GM18519 (cell line): ENCODE measurements at regions not wholly inside any gene's neighbourhood (a gene's known extent, or its start where the extent isn't known, plus 50 kb on each side); places are given as distances from the start of the nearest gene placed in this dataset.
"Not testable (repeated sequence)": the region's sequence is repeated elsewhere in the genome, so short reads cannot be mapped to it uniquely, and the experiment has no call there.

Experiments
- ATAC-seq: cut with Tn5 transposase; IDR thresholded peaks from one replicate; pipeline ENCODE4 v1.9.1; 2021; ENCODE audit warnings: mild to moderate bottlenecking, moderate library complexity; ENCODE audit not compliant: unreplicated experiment, low FRiP score

DNA sequence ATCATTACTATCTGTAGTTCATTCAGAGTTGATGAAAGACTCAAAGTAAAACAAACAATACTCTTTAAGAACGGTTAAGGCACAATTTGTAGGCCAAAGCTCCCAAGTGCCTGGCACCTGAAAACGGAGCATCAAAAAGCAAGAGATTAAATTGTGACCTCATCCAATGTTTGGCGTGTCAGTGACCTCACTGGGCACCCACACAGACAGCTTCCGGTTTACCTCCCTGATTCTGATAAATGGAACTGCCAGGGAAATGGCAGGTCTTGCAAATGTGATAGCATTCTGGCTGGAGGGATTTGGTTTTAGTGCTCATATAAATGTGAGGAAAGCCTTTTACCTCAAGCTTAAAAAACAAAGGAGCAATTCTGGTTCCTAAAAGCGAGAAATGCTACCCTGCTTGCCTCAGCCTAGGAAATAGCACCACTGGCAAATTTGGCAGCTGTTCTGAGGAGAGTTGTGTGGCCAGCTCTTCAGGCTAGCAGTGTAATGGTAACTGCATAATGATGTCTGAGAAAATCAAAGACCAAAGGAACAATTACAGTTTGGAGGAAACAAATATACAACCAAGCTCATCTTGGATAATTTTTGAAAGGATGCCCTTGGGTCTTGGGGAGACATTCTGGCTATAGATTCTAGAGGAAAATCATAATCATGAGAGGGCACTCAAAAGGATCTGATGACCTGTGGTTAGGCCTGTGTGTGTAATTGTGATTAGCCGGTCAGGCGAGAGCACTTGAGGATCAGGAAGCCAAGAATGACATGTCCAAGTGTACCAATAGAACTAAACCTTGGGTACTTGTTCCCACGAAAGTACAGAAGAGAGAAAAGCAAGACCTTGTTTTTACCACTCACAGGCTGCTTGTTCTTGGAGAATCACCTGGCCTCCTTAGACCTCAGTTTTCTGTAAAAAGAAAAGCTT, 174.3 kb downstream of the TFAP2B start:
- ATAC-seq: no peak

DNA sequence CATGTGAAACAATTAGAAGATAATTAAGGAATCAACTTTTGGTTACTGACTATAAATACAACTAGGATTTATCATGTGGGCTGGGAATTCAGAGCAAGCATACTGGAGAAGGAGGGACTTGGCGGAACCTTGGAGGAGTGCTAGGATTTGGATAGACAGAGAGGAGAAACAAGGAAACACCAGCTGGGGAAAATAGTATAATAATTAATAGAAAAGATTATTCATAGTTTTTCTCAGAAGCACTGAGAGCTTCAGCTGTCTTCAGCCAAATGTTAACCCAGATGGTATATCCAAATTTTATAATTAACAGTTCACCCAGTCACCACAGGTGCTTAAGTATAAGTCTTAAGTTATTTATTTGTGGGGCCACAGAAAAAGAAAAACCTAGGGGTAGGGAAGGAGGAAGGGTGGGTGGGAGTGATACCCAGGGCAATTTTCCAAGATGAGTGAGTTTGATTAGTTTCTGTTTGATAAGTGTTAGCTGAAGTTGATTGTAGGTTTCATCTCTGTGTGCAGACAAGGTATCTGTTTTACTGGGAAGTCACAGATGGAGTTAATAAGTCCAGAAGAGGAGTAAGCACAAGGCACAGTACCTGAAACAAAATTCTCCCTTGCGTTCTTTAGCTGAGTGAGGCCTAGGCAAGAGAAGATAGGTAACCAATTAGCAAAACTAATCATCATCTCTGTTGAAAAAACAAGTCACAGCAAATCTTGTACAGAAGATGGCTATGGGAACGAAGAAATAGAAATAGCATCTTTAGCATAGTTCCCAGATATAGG, 175.5 kb downstream of the TFAP2B start:
- no peak for ATAC-seq

DNA sequence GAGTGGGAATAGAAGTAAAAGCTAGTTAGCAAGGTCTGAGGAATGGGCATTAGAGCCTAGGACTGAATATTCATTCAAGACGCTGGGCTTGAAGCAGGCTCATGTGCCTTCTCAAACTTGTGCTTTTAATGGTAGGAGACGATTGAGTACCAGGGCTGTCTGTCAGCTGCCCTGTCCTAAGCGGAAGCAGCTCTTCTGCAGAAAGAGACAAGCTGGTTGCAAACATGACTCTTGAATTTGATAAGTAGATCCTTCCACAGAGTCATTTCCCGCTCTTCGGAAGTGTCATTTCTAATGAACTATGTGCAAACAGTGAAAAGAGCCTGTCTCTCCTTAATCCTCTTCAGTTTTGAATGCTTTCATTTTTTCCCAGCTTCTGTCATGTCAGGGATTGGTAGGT, 176.4 kb downstream of the TFAP2B start:
- no peak for ATAC-seq

DNA sequence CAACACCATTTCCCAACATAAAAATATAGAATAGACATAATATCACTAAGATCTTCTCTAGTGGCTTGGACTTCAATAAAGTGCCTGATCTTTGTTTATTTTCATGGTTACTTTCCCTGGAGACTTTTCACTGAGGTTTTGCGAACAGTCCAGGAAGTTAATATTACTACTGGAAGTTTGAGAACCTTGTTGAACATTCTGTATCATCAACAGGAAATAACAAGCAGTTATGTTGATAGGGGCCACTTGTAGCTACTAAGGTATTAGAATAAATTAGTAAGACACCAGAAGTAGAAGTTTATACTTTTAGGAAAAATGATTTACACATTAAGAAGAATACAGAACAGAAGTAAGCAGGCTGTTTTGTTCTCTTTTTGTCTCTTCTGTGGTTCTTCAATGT, 180.2 kb downstream of the TFAP2B start:
- no peak for ATAC-seq

DNA sequence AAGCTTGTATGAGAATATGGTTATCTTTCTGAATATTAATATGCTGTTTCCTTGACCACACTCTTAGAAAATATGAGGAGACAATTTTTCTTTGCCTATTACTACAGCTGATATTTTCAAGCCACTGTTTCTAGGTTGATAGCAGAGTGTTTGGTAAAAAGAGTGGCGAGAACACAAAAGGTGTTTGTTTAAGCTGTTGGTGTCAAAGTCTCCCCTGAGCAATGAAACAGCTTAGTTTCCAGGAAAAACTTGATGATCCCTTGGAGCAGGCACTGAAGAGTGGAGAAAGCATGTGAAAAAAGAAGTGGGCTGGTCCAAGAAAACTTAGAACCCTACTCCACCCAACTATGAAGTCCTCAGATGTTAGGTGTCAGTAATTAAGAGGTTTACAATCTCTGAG, 182.7 kb downstream of the TFAP2B start:
- no peak for ATAC-seq

GRCh38 chr6:51004380-51004779, 185.7 kb downstream of the TFAP2B start:
- ATAC-seq: no peak

DNA sequence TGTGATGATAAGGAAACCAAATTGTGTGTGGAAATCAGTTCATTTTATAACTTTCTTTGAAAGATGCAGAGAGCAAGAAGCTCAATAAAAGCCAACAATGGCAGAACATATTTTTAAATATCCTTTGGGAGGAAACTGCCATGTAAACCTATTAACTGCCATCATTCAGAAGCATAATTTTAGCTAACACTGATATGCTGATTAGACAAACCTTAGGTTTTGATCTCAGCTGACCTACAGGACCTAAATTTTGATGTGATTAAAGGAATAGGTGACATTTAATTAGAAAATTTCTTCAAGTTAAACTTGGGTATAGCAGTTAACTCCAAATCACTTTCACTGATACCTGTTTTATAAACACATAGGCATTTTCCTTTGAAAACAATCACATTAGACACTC, 187.1 kb downstream of the TFAP2B start:
- ATAC-seq: no peak

- ATAC-seq: no peak
Measured at GRCh38 chr6:51007237-51007636, 188.6 kb downstream of the TFAP2B start.

GRCh38 chr6:51008693-51009092, 190.0 kb downstream of the TFAP2B start:
- not testable (repeated sequence) for ATAC-seq

DNA sequence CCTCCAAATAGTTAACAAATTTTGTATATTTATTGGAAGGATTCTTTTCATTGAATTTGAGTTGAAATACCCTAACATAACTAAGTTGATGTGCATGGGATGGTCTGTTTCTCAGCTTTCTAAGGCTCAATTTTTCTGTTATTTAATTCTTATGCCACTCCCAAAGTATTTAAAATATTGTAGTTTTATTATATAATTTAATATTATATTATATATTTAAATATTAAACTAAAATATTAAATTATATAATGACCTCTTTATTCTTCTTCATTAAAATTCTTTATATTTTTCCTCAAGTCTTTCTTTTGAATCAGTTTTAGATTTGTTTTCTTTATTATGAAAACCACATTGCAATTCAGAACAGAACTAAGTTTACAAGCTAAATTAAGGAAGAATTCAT, 194.7 kb downstream of the TFAP2B start:
- no peak for ATAC-seq

- ATAC-seq: no peak
Measured at GRCh38 chr6:51015394-51015793, 196.7 kb downstream of the TFAP2B start.

DNA sequence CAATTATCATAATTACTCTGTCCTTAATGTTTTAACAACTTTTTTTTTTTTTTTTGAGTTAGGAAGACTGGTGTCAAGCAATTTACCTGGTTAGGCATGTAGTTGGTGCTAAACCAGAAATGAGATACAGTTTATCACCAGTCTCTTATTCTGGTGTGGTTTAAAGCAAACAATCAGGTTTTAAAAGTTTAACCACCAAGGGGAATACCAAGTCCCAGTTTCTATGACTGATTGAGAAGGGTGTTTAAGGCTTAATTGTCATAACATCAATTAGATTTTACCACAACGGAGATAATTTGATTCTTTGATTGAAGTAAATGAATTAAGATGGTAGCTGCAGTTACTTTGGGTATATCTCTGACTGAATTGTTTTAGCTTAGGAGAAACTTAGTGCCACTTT, 197.8 kb downstream of the TFAP2B start:
- ATAC-seq: no peak

GRCh38 chr6:51019806-51020205, 201.1 kb downstream of the TFAP2B start:
- ATAC-seq: no peak

DNA sequence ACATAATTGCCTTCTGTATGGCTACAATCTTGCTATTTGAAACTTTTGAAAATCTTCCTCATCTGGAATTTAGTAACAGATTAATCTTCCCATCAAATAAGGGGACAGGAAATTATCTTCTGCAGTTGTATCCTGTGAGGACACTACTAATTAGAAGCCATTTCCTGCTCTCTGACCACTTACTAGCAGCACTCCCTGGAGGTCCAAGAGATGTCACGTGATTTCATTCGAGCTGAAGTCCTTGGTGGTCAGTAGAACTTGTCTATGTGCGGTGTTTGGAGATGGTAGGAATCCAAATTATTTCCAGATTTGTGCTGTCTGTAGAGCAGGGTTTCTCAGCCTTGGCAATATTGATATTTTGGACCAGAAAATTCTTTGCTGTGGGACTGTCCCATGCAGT, 202.5 kb downstream of the TFAP2B start:
- no peak for ATAC-seq

DNA sequence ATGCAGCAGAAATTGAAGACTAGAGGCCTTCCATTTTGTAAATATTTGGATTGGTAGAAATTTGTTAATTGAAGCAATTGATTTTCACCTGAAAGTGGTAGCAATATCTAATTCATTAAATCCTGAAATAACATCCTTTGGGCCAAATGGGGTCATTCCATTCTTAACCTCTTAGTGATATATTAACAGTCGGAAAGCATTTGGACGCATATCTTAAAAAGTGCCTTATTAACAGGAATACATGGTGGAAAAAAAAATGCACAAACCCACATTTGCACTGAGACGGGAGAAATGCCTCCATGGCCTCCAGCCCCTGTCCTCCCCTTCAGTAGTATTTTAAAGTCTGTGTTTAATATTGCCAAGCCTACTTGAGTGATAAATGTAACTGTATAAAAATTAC, 205.5 kb downstream of the TFAP2B start:
- ATAC-seq: no peak

GRCh38 chr6:51025082-51025777, 206.6 kb downstream of the TFAP2B start:
- no peak for ATAC-seq

DNA sequence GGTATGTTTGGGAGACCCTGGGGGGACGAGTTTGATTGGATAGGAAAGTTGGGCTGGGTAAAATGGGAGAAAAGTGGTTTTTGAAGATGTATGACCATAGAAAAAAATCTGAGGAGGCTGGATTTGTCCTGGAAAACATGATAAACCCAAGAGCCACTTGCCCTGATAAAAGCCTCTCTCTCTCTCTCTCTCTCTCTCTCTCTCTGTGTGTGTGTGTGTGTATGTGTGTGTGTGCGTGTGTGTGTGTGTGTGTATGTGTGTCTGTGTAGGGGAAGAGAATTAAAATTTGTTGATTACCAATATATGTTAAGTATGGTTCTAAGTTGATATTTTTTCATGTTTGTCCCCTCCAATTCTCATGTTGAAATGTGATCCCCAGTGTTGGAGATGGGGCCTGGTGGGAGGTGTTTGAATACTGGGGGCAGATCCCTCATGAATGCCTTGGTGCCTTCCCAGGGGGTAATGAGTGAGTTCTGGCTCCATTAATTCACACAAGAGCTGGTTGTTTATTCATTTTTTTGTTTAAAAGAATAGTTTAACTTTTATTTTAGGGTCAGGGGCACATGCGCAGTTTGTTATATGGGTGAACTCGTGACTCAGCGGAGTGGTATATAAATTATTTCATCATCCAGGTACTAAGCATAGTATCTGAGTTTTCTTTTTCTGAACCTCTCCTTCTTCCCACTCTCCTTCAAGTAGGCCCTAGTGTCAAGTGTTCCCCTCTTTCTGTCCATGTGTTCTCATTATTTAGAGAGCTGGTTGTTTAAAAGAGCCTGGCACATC, 208.8 kb downstream of the TFAP2B start:
- no peak for ATAC-seq

GRCh38 chr6:51028276-51028675, 209.6 kb downstream of the TFAP2B start:
- ATAC-seq: no peak

- ATAC-seq: no peak
Measured at GRCh38 chr6:51029561-51029960, 210.9 kb downstream of the TFAP2B start.

- ATAC-seq: no peak
Measured at GRCh38 chr6:51045548-51045947, 226.9 kb downstream of the TFAP2B start.
